ENCODE measurements at regions not wholly inside any gene's neighbourhood (a gene's known extent, or its start where the extent isn't known, plus 50 kb on each side); places are given as distances from the start of the nearest gene placed in this dataset.

DNA sequence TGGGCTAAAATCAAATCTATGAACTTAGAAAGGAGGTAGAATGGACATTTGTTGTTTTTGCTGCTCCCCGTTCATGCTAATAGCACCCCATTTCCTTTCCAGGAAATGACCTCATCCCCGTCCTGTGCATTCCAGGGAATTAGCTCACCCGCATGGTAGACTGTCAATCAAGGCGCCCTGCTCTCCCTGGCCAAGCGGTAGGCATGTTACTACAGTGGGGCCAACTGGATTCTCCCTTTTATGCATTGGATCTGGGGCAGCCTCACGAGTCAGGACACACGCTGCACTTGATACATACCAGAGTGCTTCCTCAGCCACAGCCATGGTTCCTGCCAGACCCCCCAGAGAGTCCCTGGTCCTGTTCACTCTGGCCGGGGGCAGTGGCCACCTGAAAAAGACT is 111.0 kb upstream of the PTCH1 start:
- no peak overlapping the region for H3K27ac ChIP-seq (ENCODE audit: insufficient read length, low read depth, low read length)
- TF ChIP-seq, protein P1, sequence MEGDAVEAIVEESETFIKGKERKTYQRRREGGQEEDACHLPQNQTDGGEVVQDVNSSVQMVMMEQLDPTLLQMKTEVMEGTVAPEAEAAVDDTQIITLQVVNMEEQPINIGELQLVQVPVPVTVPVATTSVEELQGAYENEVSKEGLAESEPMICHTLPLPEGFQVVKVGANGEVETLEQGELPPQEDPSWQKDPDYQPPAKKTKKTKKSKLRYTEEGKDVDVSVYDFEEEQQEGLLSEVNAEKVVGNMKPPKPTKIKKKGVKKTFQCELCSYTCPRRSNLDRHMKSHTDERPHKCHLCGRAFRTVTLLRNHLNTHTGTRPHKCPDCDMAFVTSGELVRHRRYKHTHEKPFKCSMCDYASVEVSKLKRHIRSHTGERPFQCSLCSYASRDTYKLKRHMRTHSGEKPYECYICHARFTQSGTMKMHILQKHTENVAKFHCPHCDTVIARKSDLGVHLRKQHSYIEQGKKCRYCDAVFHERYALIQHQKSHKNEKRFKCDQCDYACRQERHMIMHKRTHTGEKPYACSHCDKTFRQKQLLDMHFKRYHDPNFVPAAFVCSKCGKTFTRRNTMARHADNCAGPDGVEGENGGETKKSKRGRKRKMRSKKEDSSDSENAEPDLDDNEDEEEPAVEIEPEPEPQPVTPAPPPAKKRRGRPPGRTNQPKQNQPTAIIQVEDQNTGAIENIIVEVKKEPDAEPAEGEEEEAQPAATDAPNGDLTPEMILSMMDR (conservative IDR thresholded peaks at IDR 0.05), result no peak
- no peak overlapping the region for H3K18ac ChIP-seq (ENCODE audit: insufficient read length, low read depth, low read length)
- no peak overlapping the region for H2BK20ac ChIP-seq (ENCODE audit: low read depth, low read length, poor library complexity, severe bottlenecking)
- no peaks in the 10 kb centered on the region for H4K20me1 ChIP-seq (ENCODE audit: control insufficient read depth, insufficient read depth, insufficient read length)
- WGBS (ENCODE audit: extremely low coverage, insufficient read length, low lambda C conversion rate), result no CpG with 5 or more reads among the region's 8 CpGs
- DNase-seq, result no peak
- H3T11ph ChIP-seq (ENCODE audit: low read length), result no peak overlapping the region
- Mint-ChIP-seq H3K4me1 (peaks cover 2 to 6% of the 10 kb centered on the region in 2 experiments; a peak in 2 of 4 replicates), H3K4me3 (no peak overlapping the region), H3K27ac (no peak overlapping the region), H3K36me3 (ENCODE audit: insufficient read depth in 1 of 3, low read depth in 3 of 3) (no peaks in the 10 kb centered on the region), H3K27me3 (ENCODE audit: low read depth) (peaks cover 15% of the 10 kb centered on the region), H3K9me3 (no peaks in the 10 kb centered on the region)
- no peak overlapping the region for H3K23ac ChIP-seq (ENCODE audit: insufficient read length, low read depth, low read length)
- H3K56ac ChIP-seq (ENCODE audit: insufficient read length, low read depth, low read length), result no peak overlapping the region
- no peaks in the 10 kb centered on the region for H3K79me2 ChIP-seq (ENCODE audit: insufficient read depth, low read length)
- no peak overlapping the region for H2BK12ac ChIP-seq (ENCODE audit: insufficient read length, low read depth, low read length)
- no peak overlapping the region for H2AK5ac ChIP-seq (ENCODE audit: insufficient read length, low read length)
- H3K23me2 ChIP-seq (ENCODE audit: insufficient read length, low read depth, low read length, poor library complexity, severe bottlenecking), result no peaks in the 10 kb centered on the region
- no peak overlapping the region for H3K9ac ChIP-seq (ENCODE audit: extremely low read depth, insufficient read length, low read length)
- H3K14ac ChIP-seq (ENCODE audit: insufficient read depth, low read length), result no peak overlapping the region
- no peaks in the 10 kb centered on the region for H3K79me1 ChIP-seq (ENCODE audit: insufficient read depth, low read depth, low read length, poor library complexity, severe bottlenecking)
- no peak overlapping the region for H2BK5ac ChIP-seq (ENCODE audit: insufficient read length, low read length)
- no peak overlapping the region for H3K4ac ChIP-seq (ENCODE audit: low read depth, low read length)
- no peak overlapping the region for H4K8ac ChIP-seq (replicated peaks; ENCODE audit: insufficient read length, low read depth, low read length)
- no peaks in the 10 kb centered on the region for H3K4me1 ChIP-seq (ENCODE audit: insufficient read depth, low read length)
- no peak overlapping the region for H4K91ac ChIP-seq (ENCODE audit: insufficient read length, low read depth, low read length)
- H3K4me2 ChIP-seq (ENCODE audit: insufficient read depth, insufficient read length, low read length), result no peak overlapping the region
- H2BK120ac ChIP-seq (ENCODE audit: low read depth, low read length, poor library complexity, severe bottlenecking), result no peak overlapping the region
- no peak overlapping the region for H4K5ac ChIP-seq (ENCODE audit: insufficient read length, low read depth, low read length)
- no peaks in the 10 kb centered on the region for H3K9me3 ChIP-seq (ENCODE audit: control insufficient read depth, low read depth, low read length)
- no peaks in the 10 kb centered on the region for H3K27me3 ChIP-seq (ENCODE audit: insufficient read depth, low read length)
- H2BK15ac ChIP-seq (ENCODE audit: low read depth, low read length), result no peak overlapping the region
- H2AFZ ChIP-seq (ENCODE audit: low read length), result no peak overlapping the region

All from H9 (cell line).